DMS53 treated with DMSO at 0.1 percent for 48 hours (cell line): ENCODE measurements at regions not wholly inside any gene's neighbourhood (a gene's known extent, or its start where the extent isn't known, plus 50 kb on each side); places are given as distances from the start of the nearest gene placed in this dataset.

Source experiments
- DNase-seq: peaks from one replicate; lab custom pipeline; 2025; ENCODE audit not compliant: unreplicated experiment; lab: John Stamatoyannopoulos, UW

DNA sequence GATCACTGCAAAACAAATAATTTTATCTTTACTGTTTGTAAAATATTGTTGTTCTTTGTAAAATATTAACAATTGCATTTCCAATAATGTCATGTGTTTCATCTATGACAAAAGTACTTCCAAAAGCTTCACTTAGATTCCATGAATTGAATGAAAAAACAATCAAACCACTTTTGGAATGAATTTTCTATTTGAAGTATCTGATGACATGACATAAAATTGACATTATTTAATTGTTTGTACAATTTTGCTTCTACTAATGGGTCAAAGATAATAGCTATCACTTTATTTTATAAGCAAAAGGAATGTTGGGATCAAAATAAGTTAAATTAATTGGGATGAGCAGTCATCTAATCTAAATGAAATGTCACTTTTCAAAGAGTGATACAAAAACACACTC lies 684.3 kb downstream of the NR2F1-AS1 start:
- DNase-seq = no peak

DNA sequence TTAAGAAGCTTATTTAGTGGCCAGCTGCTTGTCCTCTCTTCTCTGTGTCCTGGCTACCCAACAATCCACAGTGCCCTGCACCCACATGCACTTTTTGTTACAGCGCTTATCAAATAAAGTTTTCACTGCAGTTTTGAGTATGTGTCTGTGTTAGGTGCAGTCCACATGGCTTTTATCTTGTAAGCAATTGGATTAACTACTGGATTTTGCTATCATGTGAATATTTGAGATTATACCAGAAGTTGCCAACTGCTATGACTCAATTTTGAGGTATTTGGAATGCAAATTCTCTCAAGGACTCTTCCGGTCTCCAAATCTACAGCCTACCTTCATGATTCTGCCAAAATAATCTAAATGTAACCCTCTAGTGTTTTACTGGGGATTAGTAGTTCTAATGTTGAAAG lies 690.2 kb downstream of the NR2F1-AS1 start:
- no peak for DNase-seq

DNA sequence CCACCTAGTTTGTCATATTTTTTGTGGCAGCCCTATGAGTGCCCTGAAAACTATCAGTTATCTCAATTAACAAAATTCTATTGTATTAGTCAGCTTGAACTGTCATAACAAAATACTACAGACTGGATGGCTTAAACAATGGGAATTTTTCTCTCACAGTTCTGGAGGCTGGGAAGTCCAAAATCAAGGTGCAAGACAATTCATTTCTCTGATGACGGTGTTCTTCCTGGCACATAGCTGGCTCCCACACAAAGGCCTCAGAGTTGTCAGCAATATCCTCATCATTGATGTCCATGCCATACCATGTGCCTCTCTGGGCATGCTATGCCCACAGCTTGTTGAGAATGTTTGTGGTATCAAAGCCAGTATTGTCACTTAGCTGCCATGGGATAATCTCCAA lies 691.9 kb downstream of the NR2F1-AS1 start:
- no peak for DNase-seq

DNA sequence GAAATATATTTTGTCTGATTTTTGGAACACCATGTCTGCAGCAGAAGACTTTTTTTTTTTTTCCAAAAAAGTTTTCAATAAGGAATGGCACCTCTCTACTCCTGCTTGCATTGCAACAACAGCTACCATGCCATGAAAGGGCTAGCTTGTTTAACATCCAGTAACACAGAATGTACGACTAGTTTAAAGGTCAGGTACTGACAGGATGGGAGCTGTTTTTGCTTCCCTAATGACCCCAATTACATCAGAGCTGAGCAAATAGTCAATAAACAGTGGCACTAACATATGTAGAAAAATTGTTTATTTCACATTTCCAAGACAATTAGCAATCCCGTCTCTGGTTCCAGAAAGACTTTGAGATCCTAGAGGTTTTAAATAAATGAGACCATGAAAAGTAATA lies 693.8 kb downstream of the NR2F1-AS1 start:
- no peak for DNase-seq

DNA sequence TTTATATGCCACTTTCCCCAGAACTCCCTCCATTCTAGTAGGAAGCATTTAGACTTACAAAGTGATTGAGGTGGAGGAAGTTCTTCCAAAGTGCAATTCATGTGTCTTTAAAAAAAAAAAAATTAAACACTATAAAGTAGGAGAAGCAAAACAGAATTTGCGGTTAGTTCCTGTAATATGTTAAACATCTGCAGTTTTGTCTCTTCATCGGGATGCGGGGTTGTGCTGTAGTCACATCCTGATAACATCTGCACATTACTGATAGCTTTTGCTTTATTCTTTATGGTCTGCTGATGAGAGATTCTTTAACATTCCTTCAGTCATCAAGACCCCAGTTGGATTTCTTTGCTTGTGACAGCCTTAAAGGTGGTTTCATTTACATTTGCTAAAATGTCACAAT lies 694.3 kb downstream of the NR2F1-AS1 start:
- no peak for DNase-seq

DNA sequence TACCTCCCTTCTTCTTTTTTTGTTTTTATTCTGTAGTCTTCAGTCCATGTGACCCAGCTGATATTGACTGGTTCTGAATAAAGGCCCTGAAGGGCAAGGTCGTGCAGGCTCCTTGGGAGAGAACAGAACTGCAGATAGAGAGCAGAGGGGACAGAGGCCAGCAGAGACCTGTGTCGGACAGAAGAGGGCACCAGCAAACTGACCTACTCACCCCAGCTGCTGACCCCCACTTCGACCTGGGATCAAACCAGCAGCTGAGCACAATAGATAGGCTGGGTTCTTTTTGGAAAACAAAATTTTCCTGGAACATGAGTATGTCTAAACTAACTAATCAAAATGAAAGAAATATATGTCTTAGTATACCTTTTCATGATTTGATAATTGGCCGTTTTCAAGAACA lies 695.1 kb downstream of the NR2F1-AS1 start:
- DNase-seq = no peak

DNA sequence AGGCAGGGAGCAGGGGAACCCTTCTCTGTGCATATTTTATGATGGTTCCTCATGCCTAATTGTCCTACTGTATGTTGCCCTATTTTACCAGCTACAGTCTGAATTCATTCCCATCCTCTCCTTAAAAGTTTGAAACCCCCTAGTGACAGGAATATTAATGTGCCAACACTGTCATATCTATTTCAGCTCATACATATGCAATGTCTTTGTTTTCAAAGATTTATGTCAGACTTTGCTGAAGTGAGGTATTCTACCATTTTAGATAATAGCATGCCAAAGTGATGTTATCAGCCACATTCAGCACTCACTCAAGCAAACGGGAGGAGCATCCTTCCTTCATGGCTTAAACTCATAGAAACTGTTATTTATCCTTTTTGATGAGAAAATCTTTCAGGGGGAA lies 696.5 kb downstream of the NR2F1-AS1 start:
- no peak for DNase-seq

DNA sequence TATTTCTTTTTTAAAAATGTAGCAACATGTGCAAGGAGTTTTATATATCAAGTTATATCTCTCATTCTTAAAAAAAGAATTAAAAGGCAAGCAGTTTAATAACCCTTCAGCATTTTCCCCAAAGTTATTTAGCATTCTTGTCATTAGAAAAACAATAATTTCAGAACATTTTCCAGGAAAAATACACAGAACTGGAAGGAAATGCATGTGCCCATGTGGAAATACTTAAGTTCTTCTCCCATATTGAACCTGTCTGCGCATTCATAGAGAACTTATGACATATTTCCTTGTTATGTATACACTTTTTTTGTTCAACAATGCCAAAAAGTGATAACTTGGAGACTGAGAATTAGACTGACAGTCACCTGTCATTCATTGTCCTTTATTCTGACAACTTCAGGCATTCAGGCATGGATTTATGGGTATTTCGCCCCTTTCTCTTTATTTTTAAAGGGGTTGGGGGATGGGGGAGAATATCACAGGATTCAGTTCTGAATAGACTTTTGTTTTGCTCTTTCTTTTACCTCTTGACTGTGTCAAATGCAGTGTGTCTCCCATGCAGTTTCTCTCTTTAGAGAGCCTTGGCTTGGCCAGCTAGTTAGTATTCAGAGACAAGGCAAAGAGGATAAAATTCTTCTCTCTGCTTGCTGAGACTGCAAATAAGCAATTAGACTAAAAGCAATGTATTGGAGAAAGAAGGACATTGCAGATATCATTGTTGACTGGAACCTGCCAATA lies 701.0 kb downstream of the NR2F1-AS1 start:
- DNase-seq = no peak

DNA sequence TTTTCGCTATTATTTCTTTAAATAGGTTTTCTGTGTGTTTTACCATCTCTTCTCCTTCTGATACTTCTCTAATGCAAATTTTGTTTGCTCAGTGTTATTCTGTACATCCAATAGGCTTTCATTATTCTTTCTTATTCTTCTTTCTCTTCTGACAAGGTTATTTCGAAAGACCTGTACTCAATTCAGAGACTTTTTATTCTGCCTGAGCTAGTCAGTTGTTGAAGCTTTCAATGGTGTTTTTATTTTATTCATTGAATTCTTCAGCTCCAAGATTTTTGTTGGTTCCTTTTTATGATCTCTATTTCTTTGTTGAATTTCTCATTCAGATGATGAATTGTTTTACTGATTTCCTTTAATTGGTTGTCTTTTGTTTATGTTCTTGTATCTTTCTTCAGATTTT lies 706.2 kb downstream of the NR2F1-AS1 start:
- no peak for DNase-seq

DNA sequence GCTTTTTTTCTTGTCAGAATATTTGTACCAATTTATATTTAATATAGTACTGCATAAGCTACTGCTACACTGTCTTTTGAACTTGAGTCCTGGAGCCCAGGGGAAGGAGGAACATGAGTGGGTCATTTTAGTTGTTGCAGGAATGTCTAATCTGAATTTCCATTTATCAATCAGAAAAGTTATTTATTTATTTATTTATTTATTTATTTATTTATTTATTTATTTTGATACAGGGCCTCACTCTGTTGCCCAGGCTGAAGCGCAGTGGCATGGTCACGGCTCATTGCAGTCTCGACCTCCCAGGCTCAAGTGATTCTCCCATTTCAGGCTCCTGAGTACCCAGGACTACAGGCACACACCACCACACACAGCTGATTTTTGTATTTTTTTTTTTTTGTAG lies 712.6 kb downstream of the NR2F1-AS1 start:
- DNase-seq = no peak

DNA sequence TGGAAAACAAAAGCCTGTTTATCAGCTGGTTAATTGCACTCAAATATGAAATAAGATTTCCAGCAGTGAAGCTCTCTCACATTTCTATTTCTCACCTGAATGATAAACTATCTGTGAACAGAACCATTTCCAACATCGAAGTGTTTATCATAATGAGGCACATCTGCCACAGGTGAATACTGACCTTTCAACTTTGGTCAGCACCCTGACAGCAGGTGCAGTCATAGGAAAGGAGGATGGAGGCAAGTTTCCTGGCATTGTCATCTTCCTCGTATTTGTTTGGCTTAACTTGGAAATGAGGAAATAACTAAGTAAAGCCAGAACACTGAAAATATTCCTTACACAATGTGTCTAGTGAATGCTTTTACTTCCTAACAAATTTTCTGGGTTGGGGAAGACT lies 716.4 kb downstream of the NR2F1-AS1 start:
- peak; percentile 27 for DNase-seq

DNA sequence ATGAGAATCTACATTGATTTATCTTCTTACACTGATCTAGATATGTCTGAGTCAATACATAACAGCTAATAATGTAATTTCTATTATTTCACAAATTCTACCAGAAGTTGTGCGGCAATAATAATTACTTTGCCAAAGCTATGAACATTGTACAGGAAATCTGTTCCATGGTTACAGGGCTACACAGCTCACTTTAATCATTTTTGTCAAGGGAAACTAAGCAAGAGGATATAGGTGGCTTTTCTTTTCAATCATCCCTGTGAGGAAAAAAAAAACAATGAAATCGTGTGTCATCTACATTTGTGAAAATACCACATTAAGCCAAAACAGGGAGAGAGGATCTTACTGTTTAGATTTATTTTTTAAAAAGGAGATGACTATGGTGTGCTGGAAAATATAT lies 717.4 kb downstream of the NR2F1-AS1 start:
- no peak for DNase-seq

DNA sequence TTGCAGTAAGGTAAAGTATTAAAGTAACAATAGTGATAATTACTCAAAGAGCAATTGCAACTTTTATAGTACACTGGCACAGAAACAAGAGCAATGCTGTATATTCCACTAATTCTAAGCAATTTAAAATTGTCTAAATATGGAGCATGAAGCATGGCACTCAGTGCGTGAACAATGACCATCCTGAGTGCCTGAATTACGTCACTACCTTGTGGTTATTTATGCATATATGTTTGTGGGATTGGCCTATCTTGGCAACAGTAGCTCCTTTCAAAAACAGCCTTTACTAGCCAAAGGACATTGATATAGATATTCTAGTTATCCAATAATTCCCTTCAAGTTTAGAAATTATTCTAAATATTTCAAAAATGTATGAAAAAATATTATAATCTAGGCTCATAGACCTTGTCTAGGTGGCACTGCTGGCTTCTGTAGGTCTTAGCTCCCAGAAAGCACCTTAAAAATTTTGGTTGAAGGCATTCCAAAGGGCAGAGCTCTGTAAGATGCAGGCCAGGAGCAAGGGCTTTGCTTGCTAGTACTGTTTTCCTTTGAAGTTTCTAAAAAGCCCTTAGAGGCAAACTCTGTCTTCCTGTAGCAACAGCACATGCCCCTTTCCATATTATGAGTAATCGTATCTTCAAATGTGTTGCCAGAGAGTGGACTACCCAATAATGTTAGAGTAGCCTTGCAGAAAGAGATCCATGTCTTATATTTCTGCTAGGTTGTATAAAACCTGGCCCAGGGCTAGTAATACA lies 719.3 kb downstream of the NR2F1-AS1 start:
- DNase-seq = no peak

DNA sequence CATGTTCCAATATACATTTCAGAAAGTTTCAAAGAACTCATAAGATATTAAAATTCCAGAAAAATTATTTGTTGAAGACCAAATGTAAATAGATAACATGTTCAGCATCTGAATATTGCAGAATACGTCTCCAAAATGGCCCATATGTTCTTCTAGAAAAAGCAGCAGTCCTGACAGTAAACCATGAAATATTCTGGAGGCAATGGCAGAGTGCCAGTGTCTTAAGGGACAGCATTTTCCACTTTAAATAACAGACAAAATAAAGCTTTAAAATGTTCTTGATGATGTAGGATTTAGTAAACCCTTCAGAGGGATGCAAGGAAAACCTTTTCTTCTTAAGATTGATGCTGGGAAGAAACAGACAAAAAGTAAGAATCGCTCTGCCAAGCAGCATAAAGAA lies 721.0 kb downstream of the NR2F1-AS1 start:
- DNase-seq = no peak

DNA sequence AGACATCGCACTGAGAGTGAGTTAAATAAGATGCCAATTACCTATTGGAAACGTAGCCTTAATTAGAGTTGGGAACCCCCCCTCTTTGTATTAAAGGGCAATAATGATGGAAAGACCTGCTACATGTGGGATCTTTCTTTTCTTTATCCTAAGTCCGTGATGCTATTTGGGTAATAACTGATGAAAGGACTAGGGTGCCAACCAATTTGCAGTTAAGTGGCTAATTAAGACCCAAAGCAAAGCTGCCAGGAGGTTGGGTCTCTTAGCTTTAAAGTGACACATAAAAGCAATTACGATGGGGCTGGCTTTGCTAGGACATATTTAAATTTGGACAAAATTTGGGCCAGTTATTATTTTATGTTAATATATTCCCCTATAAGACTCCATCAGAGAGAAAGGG lies 728.8 kb downstream of the NR2F1-AS1 start:
- DNase-seq = no peak

DNA sequence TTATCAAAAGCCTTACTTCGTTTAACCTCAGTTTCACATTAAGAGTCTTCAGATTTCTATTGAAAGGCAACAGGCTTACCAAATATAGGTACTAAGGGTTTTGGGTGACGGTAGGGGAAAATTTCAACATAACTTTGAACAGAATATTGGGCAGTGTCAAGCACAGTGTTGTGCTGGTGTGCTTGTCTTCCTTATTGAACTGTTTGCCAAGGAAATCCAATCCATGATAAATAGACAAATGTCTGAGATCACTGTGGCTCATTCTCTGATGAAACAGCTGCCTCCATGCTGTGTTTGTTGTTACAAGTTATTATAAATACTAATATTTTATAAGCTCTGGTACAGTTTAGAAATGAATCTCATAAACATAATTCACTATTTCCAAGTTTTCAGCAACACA lies 730.1 kb downstream of the NR2F1-AS1 start:
- peak; percentile 47 for DNase-seq

DNA sequence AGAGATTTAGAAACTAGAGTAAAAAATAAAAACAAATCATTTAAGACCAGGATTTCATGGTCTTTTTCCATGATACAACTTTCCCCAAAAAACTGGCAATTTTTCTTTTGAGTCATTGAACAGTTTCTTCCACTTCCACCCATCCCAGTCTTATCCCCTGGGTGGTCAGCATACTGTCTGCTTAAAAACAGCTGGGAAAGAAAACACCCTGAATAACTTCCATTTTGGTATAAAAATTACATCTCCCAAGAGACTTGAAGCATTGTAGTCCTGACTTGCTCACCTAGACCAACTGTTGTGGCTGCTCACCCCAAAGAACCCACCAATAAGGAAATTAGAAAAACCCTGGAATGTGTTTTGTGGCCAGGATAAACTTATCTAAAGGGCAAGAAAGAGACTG lies 731.3 kb downstream of the NR2F1-AS1 start:
- DNase-seq = no peak

DNA sequence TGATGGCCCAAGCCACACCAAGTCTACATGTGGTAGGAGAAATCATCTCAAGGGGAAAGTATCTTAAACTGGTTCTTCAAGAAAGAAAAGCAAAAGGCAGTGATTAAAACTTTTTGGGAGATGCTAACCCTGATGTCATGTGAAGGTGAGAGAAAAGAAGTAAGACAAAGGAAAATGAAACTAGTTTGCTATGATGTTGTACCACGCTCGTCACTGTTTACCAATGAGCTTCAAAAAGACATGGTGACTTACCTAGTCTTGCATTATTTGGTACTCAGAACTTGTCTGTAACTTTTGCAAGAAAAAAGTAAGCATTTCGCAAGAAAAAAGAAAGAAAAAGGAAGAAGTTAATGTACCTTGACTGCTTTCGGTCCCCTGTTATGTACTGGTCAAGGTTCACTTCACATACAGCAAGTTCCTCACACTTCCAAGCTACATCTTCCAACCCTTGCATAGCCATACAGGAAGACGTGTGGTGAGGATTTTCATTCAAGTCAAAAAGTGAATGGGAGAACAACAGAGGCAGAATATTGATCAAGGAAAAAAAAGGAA lies 739.3 kb downstream of the NR2F1-AS1 start:
- no peak for DNase-seq

DNA sequence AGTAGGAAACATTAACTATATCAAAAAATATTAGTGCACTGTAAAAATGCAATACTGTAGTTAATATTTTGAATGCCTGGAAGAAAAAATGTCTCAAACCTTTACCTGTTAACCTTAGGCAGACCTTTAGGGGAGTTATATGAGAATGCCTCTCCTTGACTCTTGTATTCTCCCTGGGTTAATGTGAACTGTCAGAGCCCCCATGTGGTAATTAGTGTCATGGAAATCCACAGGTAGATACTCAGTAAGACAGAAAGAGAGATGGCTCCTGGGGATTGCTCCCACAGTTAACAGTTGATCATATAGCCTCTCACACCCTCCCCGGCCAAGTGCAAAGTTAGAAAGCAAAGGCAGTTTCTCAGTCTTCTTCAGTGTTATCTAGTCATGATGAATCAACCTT lies 742.8 kb downstream of the NR2F1-AS1 start:
- peak; percentile 51 for DNase-seq

DNA sequence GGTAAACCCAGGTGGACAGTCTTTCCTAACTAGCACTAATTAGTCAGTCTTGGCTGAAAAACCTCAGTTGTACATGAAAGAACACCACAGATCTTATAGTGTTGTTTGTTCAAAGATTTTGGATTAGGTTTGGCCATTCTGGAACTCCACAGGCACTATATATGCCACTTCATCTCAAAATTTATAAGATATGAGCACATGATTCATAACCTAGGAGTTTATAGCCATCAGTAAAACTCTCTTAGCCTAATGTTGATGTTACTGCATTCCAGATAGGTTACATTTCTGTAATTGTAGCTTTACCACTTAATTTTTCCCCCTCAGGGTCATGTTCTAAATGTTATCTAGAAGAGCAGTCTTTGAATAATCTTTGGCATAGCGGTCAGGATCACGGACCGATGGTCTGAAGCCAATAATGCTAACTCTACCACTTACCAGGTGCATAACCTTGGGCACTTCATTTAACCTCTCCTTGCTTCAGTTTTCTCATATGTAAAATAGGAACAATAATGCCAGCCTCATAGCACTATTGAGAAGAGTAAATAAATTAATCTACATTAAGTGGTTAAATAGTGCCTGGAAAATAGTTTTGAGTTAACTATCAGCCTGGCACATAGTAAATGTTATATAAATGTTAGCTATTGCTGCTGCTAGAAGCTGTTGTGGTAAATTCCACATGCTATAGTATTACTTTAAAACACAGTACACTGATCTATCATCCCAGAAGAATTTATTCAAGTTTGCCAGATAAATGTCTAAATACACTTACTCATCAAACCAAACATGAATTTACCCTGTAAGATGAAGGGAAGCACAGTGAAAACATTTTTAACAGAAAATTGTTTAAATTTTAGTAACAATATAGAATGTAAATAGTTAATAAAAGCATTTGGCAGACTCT lies 743.9 kb downstream of the NR2F1-AS1 start:
- DNase-seq = no peak

DNA sequence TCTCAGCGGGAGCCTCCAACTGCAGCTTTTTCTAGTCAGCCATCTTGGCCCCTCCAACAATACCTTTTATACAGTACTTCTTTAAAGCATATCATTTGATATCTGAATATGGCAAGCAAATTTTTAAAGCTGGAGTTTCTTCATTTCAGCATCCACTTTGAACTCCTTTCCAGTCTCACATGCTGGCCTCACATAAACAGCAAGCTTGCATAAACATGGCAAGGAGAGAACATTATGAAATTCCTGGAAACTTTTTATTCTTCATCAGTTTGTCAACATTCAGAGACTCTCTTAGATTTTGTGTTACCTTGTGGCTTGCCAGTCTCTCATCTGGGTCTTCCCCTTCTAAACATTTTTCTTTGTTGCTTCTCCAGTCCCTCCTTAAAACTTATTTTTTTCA lies 745.3 kb downstream of the NR2F1-AS1 start:
- DNase-seq = no peak
